ENCODE measurements at regions not wholly inside any gene's neighbourhood (a gene's known extent, or its start where the extent isn't known, plus 50 kb on each side); places are given as distances from the start of the nearest gene placed in this dataset.
"Not testable (repeated sequence)": the region's sequence is repeated elsewhere in the genome, so short reads cannot be mapped to it uniquely, and the experiment has no call there.

- not testable (repeated sequence) for TF ChIP-seq POLR2AphosphoS5 (IDR thresholded peaks at IDR 0.05; ENCODE audit: low read depth, low read length); POLR2A (IDR thresholded peaks at IDR 0.05; ENCODE audit: borderline replicate concordance, extremely low read depth, insufficient read depth, insufficient read length); RAD21 (IDR thresholded peaks at IDR 0.05; ENCODE audit: low read depth); ZNF274 (IDR thresholded peaks at IDR 0.05; ENCODE audit: low read depth, low read length); ZBTB33 (IDR thresholded peaks at IDR 0.05; ENCODE audit: extremely low read depth, insufficient replicate concordance, low read length); CTCF (IDR thresholded peaks at IDR 0.05 in 2 of 3, conservative IDR thresholded peaks at IDR 0.05 in 1 of 3; ENCODE audit: borderline replicate concordance in 1 of 3, insufficient read depth in 1 of 3, low read depth in 2 of 3, low read length in 2 of 3); EZH2 (IDR thresholded peaks at IDR 0.05); CEBPB (IDR thresholded peaks at IDR 0.05; ENCODE audit: low read depth); FOSL1 (IDR thresholded peaks at IDR 0.05; ENCODE audit: low read depth)
- TF ChIP-seq, protein P1, sequence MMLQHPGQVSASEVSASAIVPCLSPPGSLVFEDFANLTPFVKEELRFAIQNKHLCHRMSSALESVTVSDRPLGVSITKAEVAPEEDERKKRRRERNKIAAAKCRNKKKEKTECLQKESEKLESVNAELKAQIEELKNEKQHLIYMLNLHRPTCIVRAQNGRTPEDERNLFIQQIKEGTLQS (IDR thresholded peaks at IDR 0.05) = not testable (repeated sequence)
These were observed 3070.8 kb downstream of the RPIA start for GRCh38 chr2:91762312-91762711.

All from HCT116 (cell line).